PC-9 (cell line): ENCODE measurements at regions not wholly inside any gene's neighbourhood (a gene's known extent, or its start where the extent isn't known, plus 50 kb on each side); places are given as distances from the start of the nearest gene placed in this dataset.

ENCODE experiments used
- BruUV-seq: library from RNA; stranded (reverse); fragments of 400-500 nt; replicated peaks from 2 replicates; lab custom pipeline; 2021; lab: Mats Ljungman, UMichigan
- CTCF ChIA-PET: fragments of 300-600 bp; sonication (Branson Sonifier 250); formaldehyde crosslinking; loops from one replicate; lab custom pipeline; 2022; ENCODE audit warnings: antibody characterized with exemption; lab: Charles Lee
- POLR2A ChIA-PET: fragments of 300-600 bp; sonication (Branson Sonifier 250); formaldehyde crosslinking; loops from one replicate; lab custom pipeline; 2022; ENCODE audit warnings: antibody characterized with exemption; ENCODE audit not compliant: unreplicated experiment; lab: Charles Lee
- DNase-seq, 2 experiments: peaks; one replicate each; pipeline versions ENCODE4 v3.0.0 to v3.0.0-alpha.2; 2015 to 2022; ENCODE audit warnings: mixed read lengths in 1 of 2
- H2AFZ ChIP-seq: fragments of 200-600 bp; sonication (generic); 2 replicates; pipeline ENCODE4 v1.8.1; 2017; ENCODE audit warnings: antibody characterized with exemption
- H3F3A ChIP-seq: fragments of 200-600 bp; sonication (generic); 2 replicates; pipeline ENCODE4 v1.8.1; 2017; ENCODE audit warnings: antibody characterized with exemption, mild to moderate bottlenecking, low read depth; ENCODE audit not compliant: insufficient read depth
- H3K27ac ChIP-seq: fragments of 200-600 bp; sonication (generic); 2 replicates; pipeline ENCODE4 v1.6.1; 2016; ENCODE audit warnings: mixed run types
- H3K27me3 ChIP-seq: fragments of 200-600 bp; sonication (generic); 2 replicates; pipeline ENCODE4 v1.6.1; 2016; ENCODE audit warnings: low read depth, mixed run types; ENCODE audit not compliant: insufficient read depth
- H3K36me3 ChIP-seq: fragments of 200-600 bp; sonication (generic); 2 replicates; pipeline ENCODE4 v1.6.1; 2016; ENCODE audit warnings: low read depth, mixed run types
- H3K4me1 ChIP-seq: fragments of 200-600 bp; sonication (generic); replicated peaks from 2 replicates; pipeline ENCODE4 v1.6.1; 2016; ENCODE audit warnings: mixed run types; ENCODE audit not compliant: insufficient read depth
- H3K4me2 ChIP-seq: fragments of 200-600 bp; sonication (generic); 2 replicates; pipeline ENCODE4 v1.6.1; 2017; ENCODE audit warnings: mixed run types
- H3K4me3 ChIP-seq: fragments of 200-600 bp; sonication (generic); 2 replicates; pipeline ENCODE4 v1.6.1; 2016; ENCODE audit warnings: mixed run types
- H3K79me2 ChIP-seq: fragments of 200-600 bp; sonication (generic); 2 replicates; pipeline ENCODE4 v1.6.1; 2017; ENCODE audit warnings: low read depth, mixed run types
- H3K9me2 ChIP-seq: fragments of 200-600 bp; sonication (generic); 2 replicates; pipeline ENCODE4 v1.8.1; 2017; ENCODE audit warnings: mild to moderate bottlenecking; ENCODE audit not compliant: insufficient read depth
- H3K9me3 ChIP-seq: fragments of 200-600 bp; sonication (generic); 2 replicates; pipeline ENCODE4 v1.8.1; 2016; ENCODE audit warnings: low read depth; ENCODE audit not compliant: insufficient read depth
- H4K20me1 ChIP-seq: fragments of 200-600 bp; sonication (generic); 2 replicates; pipeline ENCODE4 v1.8.1; 2017; ENCODE audit not compliant: insufficient read depth
- CTCF ChIP-seq: fragments of 200-600 bp; sonication (generic); conservative IDR thresholded peaks from 2 replicates; pipeline ENCODE4 v1.6.1; 2017; ENCODE audit warnings: mixed run types, antibody characterized with exemption, mild to moderate bottlenecking, moderate library complexity
- EZH2 ChIP-seq: fragments of 200-600 bp; sonication (generic); IDR thresholded peaks from 2 replicates; pipeline ENCODE4 v1.8.0; 2017; ENCODE audit warnings: antibody characterized with exemption, low read depth
- intact Hi-C: fragments of 100-400 bp; cut with micrococcal nuclease; formaldehyde crosslinking; loops from one replicate; pipeline ENCODE4 v1.10.0; 2022; ENCODE audit not compliant: unreplicated experiment

DNA sequence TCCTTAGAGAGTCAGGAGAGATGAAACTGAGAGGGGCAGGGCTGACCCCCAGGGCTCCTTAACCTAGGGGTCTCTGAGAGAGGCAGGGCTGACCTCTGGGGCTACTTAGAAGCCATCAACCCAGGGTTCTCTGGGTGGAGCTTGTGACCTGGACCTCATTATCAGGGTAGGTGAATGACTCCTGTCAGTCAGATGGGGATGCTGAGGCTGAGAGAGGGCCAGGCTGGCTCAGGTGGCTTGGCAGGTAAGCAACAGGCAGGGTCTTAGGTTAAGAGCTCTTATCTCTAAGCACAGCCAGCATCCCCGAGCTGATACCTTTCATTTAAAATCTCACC is 160.9 kb downstream of the PTPRU start:
- intact Hi-C loops = no loop called here
- H3F3A ChIP-seq = no peaks in the 10 kb centered on the region
- no peak overlapping the region for H2AFZ ChIP-seq
- no peaks in the 10 kb centered on the region for H3K79me2 ChIP-seq
- no peaks in the 10 kb centered on the region for H4K20me1 ChIP-seq
- H3K4me2 ChIP-seq = no peak overlapping the region
- H3K9me3 ChIP-seq = no peaks in the 10 kb centered on the region
- H3K4me1 ChIP-seq = no peaks in the 10 kb centered on the region
- H3K4me3 ChIP-seq = no peak overlapping the region
- CTCF ChIA-PET = no interaction called here
- no peak for DNase-seq
- H3K9me2 ChIP-seq = no peaks in the 10 kb centered on the region
- H3K27ac ChIP-seq = no peak overlapping the region
- no peaks in the 10 kb centered on the region for H3K36me3 ChIP-seq
- BruUV-seq = no TSS peak
- no peaks in the 10 kb centered on the region for H3K27me3 ChIP-seq
- no peak for TF ChIP-seq EZH2
- no peak for TF ChIP-seq CTCF
- POLR2A ChIA-PET = no interaction called here

DNA sequence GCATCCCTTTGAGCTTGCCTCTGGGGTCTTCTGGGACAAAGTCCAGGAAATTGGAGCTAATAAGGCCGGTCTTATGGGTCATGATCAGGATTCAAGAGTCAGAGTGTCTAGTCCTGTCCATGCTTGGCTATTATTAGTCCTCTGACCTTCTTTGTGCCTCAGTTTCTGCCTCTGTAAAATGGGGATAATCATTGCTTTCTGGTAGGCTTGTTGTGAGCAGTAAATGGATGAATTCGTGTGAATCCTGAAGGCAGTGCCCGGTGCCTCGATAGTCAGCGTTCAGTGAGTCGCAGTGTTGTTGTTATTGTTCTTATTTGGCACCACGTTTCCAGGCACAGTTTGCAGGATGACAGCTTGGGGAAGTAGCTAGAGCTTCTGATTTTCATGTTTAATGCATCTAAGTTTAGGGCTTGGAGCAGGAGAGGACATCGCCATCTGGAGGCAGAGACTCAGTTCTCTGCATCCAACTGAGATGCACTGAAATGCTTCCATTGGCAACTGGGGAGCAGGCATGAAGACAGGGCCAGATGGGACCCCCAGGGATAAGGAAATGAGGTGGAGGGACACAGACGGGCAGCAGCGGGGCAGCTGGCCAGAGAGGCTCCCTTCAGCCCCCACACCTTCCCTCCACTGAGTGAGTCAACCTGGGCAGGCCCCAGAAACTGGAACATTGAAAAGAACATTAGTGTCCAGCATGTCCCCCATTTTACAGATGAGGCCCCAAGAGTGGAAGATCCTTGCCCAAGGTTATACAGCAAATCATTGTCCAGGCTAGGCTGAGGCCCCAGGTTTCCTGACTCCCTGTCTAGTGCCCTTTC is 160.3 kb downstream of the PTPRU start:
- Histone ChIP-seq H3K27me3 (no peaks in the 10 kb centered on the region), H3K27ac (no peak overlapping the region), H3K79me2 (no peaks in the 10 kb centered on the region), H3K4me3 (no peak overlapping the region), H2AFZ (no peak overlapping the region), H4K20me1 (no peaks in the 10 kb centered on the region), H3F3A (no peaks in the 10 kb centered on the region), H3K36me3 (no peaks in the 10 kb centered on the region), H3K4me2 (no peak overlapping the region), H3K9me3 (no peaks in the 10 kb centered on the region), H3K9me2 (no peaks in the 10 kb centered on the region), H3K4me1 (no peaks in the 10 kb centered on the region)
- CTCF ChIA-PET = no interaction called here
- POLR2A ChIA-PET = no interaction called here
- intact Hi-C loops = no loop called here
- no TSS peak for BruUV-seq
- TF ChIP-seq EZH2 = no peak
- no peak for TF ChIP-seq CTCF
- DNase-seq = no peak

DNA sequence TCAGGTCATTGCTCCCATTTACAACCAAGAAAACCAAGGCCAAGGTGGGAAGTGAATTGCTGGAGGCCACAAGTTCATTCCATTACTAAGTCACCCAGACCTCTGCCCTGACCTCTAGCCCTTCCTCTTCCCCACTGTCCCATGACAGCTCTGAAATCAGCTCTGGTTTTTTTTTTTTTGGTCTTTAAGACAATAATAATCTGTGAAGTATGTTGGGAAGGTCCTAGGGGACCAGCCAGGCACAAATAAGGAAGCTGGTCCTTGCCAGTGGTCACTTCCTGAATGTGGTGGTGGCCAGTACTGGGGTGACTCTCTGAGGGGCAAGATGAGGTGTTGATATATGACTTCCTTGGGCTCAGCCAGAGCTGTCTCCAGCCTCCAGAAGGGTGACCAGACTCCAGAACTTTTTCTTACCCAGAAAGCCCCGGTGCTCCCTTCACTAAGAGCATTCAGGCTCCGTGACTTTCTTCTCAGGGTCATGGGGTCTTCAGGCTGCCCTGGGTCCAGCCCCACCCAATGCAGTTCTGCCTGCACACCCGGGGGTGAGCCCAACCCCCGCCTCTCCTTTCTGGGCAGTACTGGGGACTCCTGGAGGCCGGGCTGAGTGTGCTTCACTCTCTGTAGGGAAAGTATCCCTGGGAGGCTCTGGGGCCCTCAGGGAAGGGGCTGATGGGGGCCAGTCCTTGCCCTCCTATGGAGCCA is 159.6 kb downstream of the PTPRU start:
- Histone ChIP-seq H3K27me3 (no peaks in the 10 kb centered on the region), H3K4me1 (no peaks in the 10 kb centered on the region), H3K9me3 (no peaks in the 10 kb centered on the region), H2AFZ (no peak overlapping the region), H4K20me1 (no peaks in the 10 kb centered on the region), H3F3A (no peaks in the 10 kb centered on the region), H3K4me2 (no peak overlapping the region), H3K9me2 (no peaks in the 10 kb centered on the region), H3K36me3 (no peaks in the 10 kb centered on the region), H3K27ac (no peak overlapping the region), H3K79me2 (no peaks in the 10 kb centered on the region), H3K4me3 (no peak overlapping the region)
- no TSS peak for BruUV-seq
- DNase-seq = no peak
- CTCF ChIA-PET = no interaction called here
- intact Hi-C loops = no loop called here
- TF ChIP-seq CTCF (no peak), EZH2 (no peak)
- POLR2A ChIA-PET = interaction anchor here (0.6 kb wide), 1 partner anchor 663 kb away, joined by 5 read pairs; no protein-coding TSS in a partner anchor
